ENCODE measurements at regions not wholly inside any gene's neighbourhood (a gene's known extent, or its start where the extent isn't known, plus 50 kb on each side); places are given as distances from the start of the nearest gene placed in this dataset.
"Not testable (repeated sequence)": the region's sequence is repeated elsewhere in the genome, so short reads cannot be mapped to it uniquely, and the experiment has no call there.

DNA sequence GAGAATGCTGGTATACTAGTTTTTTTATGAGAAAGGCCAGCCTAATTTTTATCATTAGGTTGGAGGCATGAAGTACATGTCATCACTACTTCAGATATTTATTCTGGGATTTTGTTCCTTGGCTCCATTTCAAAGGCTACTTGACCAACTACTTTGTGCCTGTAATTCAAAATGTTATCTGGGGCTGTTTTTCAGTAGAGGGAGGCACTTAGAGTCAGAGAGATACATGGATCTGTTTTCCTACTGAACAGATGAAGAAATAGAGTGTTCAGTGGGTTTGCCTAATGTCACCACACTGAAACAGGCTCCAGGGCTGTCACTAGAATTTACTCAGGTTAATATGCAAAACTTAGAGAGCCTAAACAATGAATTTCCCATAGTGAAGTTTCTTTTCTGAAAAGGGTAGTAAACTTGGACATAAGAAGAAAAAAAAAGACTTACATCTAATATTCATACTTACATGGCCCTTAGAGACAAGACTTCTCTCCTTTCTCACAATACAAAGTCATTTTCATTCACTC lies 127.3 kb upstream of the ITGB1 start:
- Histone ChIP-seq H2AFZ (ENCODE audit: low read length) (no peak overlapping the region), H3K4me1 (ENCODE audit: insufficient read depth, low read length, poor library complexity, severe bottlenecking) (peaks cover 12% of the 10 kb centered on the region), H3K36me3 (ENCODE audit: insufficient read depth, low read length) (no peaks in the 10 kb centered on the region), H3K27me3 (ENCODE audit: insufficient read depth, low read length, poor library complexity, severe bottlenecking) (no peaks in the 10 kb centered on the region), H3K9ac (ENCODE audit: low read depth, low read length, poor library complexity, severe bottlenecking) (no peak overlapping the region), H3K9me2 (replicated peaks; ENCODE audit: low read depth, low read length) (no peaks in the 10 kb centered on the region), H3K4me3 (ENCODE audit: low read length, poor library complexity, severe bottlenecking) (no peak overlapping the region), H3K79me2 (ENCODE audit: insufficient read depth, low read length) (no peaks in the 10 kb centered on the region), H3F3A (ENCODE audit: low read depth) (no peaks in the 10 kb centered on the region), H4K20me1 (ENCODE audit: insufficient read depth, low read length, poor library complexity, severe bottlenecking) (no peaks in the 10 kb centered on the region), H3K4me2 (ENCODE audit: low read depth, low read length, poor library complexity, severe bottlenecking) (no peak overlapping the region), H3K9me3 (ENCODE audit: insufficient read depth, low read depth, low read length) (no peaks in the 10 kb centered on the region; the same call in 1 of the 2 replicates)
- TF ChIP-seq, protein P1, sequence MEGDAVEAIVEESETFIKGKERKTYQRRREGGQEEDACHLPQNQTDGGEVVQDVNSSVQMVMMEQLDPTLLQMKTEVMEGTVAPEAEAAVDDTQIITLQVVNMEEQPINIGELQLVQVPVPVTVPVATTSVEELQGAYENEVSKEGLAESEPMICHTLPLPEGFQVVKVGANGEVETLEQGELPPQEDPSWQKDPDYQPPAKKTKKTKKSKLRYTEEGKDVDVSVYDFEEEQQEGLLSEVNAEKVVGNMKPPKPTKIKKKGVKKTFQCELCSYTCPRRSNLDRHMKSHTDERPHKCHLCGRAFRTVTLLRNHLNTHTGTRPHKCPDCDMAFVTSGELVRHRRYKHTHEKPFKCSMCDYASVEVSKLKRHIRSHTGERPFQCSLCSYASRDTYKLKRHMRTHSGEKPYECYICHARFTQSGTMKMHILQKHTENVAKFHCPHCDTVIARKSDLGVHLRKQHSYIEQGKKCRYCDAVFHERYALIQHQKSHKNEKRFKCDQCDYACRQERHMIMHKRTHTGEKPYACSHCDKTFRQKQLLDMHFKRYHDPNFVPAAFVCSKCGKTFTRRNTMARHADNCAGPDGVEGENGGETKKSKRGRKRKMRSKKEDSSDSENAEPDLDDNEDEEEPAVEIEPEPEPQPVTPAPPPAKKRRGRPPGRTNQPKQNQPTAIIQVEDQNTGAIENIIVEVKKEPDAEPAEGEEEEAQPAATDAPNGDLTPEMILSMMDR (conservative IDR thresholded peaks at IDR 0.05; ENCODE audit: low read length), result no peak
- no peak for TF ChIP-seq EZH2phosphoT487 (IDR thresholded peaks at IDR 0.05; ENCODE audit: borderline replicate concordance)

- Histone ChIP-seq H4K20me1 (ENCODE audit: insufficient read depth, low read length, poor library complexity, severe bottlenecking) (no peaks in the 10 kb centered on the region), H3K4me1 (ENCODE audit: insufficient read depth, low read length, poor library complexity, severe bottlenecking) (peaks cover 12% of the 10 kb centered on the region), H3K4me2 (ENCODE audit: low read depth, low read length, poor library complexity, severe bottlenecking) (no peak overlapping the region), H2AFZ (ENCODE audit: low read length) (no peak overlapping the region), H3K36me3 (ENCODE audit: insufficient read depth, low read length) (no peaks in the 10 kb centered on the region), H3K9ac (ENCODE audit: low read depth, low read length, poor library complexity, severe bottlenecking) (no peak overlapping the region), H3K9me2 (replicated peaks; ENCODE audit: low read depth, low read length) (no peaks in the 10 kb centered on the region), H3K79me2 (ENCODE audit: insufficient read depth, low read length) (no peaks in the 10 kb centered on the region), H3F3A (ENCODE audit: low read depth) (no peaks in the 10 kb centered on the region), H3K4me3 (ENCODE audit: low read length, poor library complexity, severe bottlenecking) (no peak overlapping the region), H3K27me3 (ENCODE audit: insufficient read depth, low read length, poor library complexity, severe bottlenecking) (no peaks in the 10 kb centered on the region), H3K9me3 (ENCODE audit: insufficient read depth, low read depth, low read length) (no peaks in the 10 kb centered on the region; the same call in 1 of the 2 replicates)
- TF ChIP-seq, protein P1 (conservative IDR thresholded peaks at IDR 0.05; ENCODE audit: low read length), result no peak
- TF ChIP-seq EZH2phosphoT487 (IDR thresholded peaks at IDR 0.05; ENCODE audit: borderline replicate concordance), result no peak
These were observed 126.4 kb upstream of the ITGB1 start for GRCh38 chr10:33084453-33084852.

DNA sequence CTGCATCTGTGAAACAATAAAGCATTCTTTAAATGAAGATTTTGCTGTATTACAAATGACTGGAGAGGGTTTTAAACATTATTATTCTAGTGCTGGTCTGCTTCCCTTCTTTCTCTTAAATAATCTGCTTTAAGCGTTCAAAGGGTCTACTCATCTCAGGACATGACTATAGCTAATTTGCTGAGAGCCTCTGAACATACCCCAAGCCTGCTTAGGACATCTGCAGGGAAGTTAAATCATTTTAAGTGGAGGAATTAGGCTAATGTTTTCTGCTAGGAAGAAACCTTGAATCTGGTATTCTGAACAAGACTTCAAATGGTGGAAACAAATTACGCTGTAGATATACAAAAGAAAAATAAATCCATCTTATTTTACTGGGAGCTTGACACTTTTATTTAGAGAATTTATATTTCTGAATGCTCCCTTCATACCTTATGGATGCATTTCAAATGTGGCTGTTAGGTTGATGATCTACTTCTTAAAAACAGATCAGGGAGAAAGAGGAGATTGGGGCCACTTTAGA lies 124.4 kb upstream of the ITGB1 start:
- H3K4me2 ChIP-seq (ENCODE audit: low read depth, low read length, poor library complexity, severe bottlenecking), result no peak overlapping the region
- TF ChIP-seq EZH2phosphoT487 (IDR thresholded peaks at IDR 0.05; ENCODE audit: borderline replicate concordance), result no peak

GRCh38 chr10:33080467-33080866 lies 122.4 kb upstream of the ITGB1 start:
- not testable (repeated sequence) for H3K36me3 ChIP-seq (ENCODE audit: insufficient read depth, low read length); H3K4me3 ChIP-seq (ENCODE audit: low read length, poor library complexity, severe bottlenecking); H3K9me3 ChIP-seq (ENCODE audit: insufficient read depth, low read depth, low read length); H3K9ac ChIP-seq (ENCODE audit: low read depth, low read length, poor library complexity, severe bottlenecking); H3F3A ChIP-seq (ENCODE audit: low read depth); H3K4me2 ChIP-seq (ENCODE audit: low read depth, low read length, poor library complexity, severe bottlenecking); H3K9me2 ChIP-seq (replicated peaks; ENCODE audit: low read depth, low read length); H2AFZ ChIP-seq (ENCODE audit: low read length); H4K20me1 ChIP-seq (ENCODE audit: insufficient read depth, low read length, poor library complexity, severe bottlenecking); H3K4me1 ChIP-seq (ENCODE audit: insufficient read depth, low read length, poor library complexity, severe bottlenecking); H3K27me3 ChIP-seq (ENCODE audit: insufficient read depth, low read length, poor library complexity, severe bottlenecking); H3K79me2 ChIP-seq (ENCODE audit: insufficient read depth, low read length)

More for the DNA sequence above, 124.4 kb upstream of the ITGB1 start:
- Histone ChIP-seq H3F3A (ENCODE audit: low read depth) (no peaks in the 10 kb centered on the region), H3K9me2 (replicated peaks; ENCODE audit: low read depth, low read length) (no peaks in the 10 kb centered on the region), H3K9me3 (ENCODE audit: insufficient read depth, low read depth, low read length) (no peaks in the 10 kb centered on the region), H3K36me3 (ENCODE audit: insufficient read depth, low read length) (no peaks in the 10 kb centered on the region), H3K4me3 (ENCODE audit: low read length, poor library complexity, severe bottlenecking) (no peak overlapping the region), H3K9ac (ENCODE audit: low read depth, low read length, poor library complexity, severe bottlenecking) (no peak overlapping the region), H4K20me1 (ENCODE audit: insufficient read depth, low read length, poor library complexity, severe bottlenecking) (no peaks in the 10 kb centered on the region), H3K4me1 (ENCODE audit: insufficient read depth, low read length, poor library complexity, severe bottlenecking) (peaks cover 7% of the 10 kb centered on the region), H3K79me2 (ENCODE audit: insufficient read depth, low read length) (no peaks in the 10 kb centered on the region), H2AFZ (ENCODE audit: low read length) (no peak overlapping the region), H3K27me3 (ENCODE audit: insufficient read depth, low read length, poor library complexity, severe bottlenecking) (no peaks in the 10 kb centered on the region)

Data from Loucy (cell line).